Sigmoid colon (tissue), 4 donors: ENCODE measurements at regions not wholly inside any gene's neighbourhood (a gene's known extent, or its start where the extent isn't known, plus 50 kb on each side); places are given as distances from the start of the nearest gene placed in this dataset.
"Not testable (repeated sequence)": the region's sequence is repeated elsewhere in the genome, so short reads cannot be mapped to it uniquely, and the experiment has no call there.

Experiments used
- CTCF ChIP-seq, 4 experiments: fragments of 450-650 bp in 3 of 4; fragments of 200-600 bp in 1 of 4; IDR thresholded peaks; one replicate each; pipeline ENCODE4 v1.5.1; 2016 to 2019; ENCODE audit warnings: antibody characterized with exemption in 4 of 4, mild to moderate bottlenecking in 3 of 4, moderate library complexity in 2 of 4
- EP300 ChIP-seq, 4 donors: sonication (generic); formaldehyde crosslinking; IDR thresholded peaks; one replicate each; pipeline ENCODE4 v1.6.1; 2017; ENCODE audit warnings: antibody characterized with exemption in 4 of 4
- POLR2A ChIP-seq, 2 donors: fragments of 450-650 bp; IDR thresholded peaks; one replicate each; pipeline ENCODE4 v1.6.1; 2016; ENCODE audit warnings: antibody characterized with exemption in 2 of 2, mild to moderate bottlenecking in 2 of 2, moderate library complexity in 2 of 2
- POLR2AphosphoS5 ChIP-seq, 4 donors: sonication (generic); formaldehyde crosslinking; IDR thresholded peaks; one replicate each; pipeline ENCODE4 v1.6.1; 2017; ENCODE audit warnings: antibody characterized with exemption in 4 of 4

DNA sequence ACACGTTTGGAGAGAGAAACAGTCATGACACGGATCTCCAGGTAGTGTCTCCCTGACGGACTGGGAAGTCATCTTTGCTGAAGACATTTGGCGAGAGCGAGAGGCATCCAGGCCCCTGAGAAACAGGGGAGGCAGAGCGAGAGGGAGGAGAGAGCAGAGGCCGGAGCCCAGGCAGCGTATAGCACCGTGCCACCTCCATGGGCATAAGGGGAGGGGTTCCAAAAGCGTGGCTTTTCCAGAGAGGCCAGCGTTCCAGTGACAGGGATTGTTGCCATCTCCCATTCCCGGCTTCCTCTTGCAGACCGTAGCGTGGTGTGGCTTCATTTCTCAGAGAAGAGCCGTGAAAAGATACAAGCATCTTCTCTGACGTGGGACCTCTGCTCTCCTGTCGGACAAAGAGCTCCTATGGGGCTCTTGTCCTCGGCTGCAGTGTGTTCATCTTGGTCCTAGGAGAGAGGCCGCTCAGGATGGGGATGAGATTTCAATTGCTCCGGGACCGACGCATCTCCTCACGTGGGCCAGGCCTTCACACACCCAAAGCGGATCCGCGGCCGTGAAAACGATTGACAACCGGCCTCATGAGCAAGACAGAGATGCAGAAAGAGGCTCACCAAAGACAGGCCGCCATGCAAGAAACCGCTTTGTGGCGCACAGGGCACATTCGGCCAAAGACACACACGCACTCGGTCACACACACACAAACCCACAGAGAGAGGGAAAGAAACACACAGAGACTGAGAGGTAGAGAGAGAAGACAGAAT lies 170.5 kb upstream of the ZNF337 start:
- not testable (repeated sequence) for TF ChIP-seq CTCF, EP300, POLR2A, POLR2AphosphoS5 (IDR thresholded peaks at IDR 0.05)
